ENCODE measurements at regions not wholly inside any gene's neighbourhood (a gene's known extent, or its start where the extent isn't known, plus 50 kb on each side); places are given as distances from the start of the nearest gene placed in this dataset.

GRCh38 chr1:195075973-195076372, 1532.3 kb downstream of the KCNT2 start:
- no peak for DNase-seq (ENCODE audit: low spot score)

GRCh38 chr1:195071461-195071860, 1536.8 kb downstream of the KCNT2 start:
- DNase-seq (ENCODE audit: low spot score): no peak

GRCh38 chr1:195065437-195065836, 1542.8 kb downstream of the KCNT2 start:
- DNase-seq (ENCODE audit: low spot score): no peak

- no peak for DNase-seq (ENCODE audit: low spot score)
Measured at GRCh38 chr1:195064358-195064757, 1543.9 kb downstream of the KCNT2 start.

GRCh38 chr1:195054217-195054687, 1554.0 kb downstream of the KCNT2 start:
- no peak for DNase-seq (ENCODE audit: low spot score)

- no peak for DNase-seq (ENCODE audit: low spot score)
Measured at GRCh38 chr1:195053478-195053877, 1554.8 kb downstream of the KCNT2 start.

GRCh38 chr1:195047772-195048171, 1560.5 kb downstream of the KCNT2 start:
- no peak for DNase-seq (ENCODE audit: low spot score)

- DNase-seq (ENCODE audit: low spot score): no peak
Measured at GRCh38 chr1:195045072-195045471, 1563.2 kb downstream of the KCNT2 start.

GRCh38 chr1:195030793-195031192, 1577.4 kb downstream of the KCNT2 start:
- DNase-seq (ENCODE audit: low spot score): no peak

- DNase-seq (ENCODE audit: low spot score): no peak
Measured at GRCh38 chr1:195026792-195027191, 1581.4 kb downstream of the KCNT2 start.

- no peak for DNase-seq (ENCODE audit: low spot score)
Measured at GRCh38 chr1:195019385-195019784, 1588.9 kb downstream of the KCNT2 start.

GRCh38 chr1:195012995-195013394, 1595.2 kb downstream of the KCNT2 start:
- no peak for DNase-seq (ENCODE audit: low spot score)

- DNase-seq (ENCODE audit: low spot score): no peak
Measured at GRCh38 chr1:195005338-195005737, 1602.9 kb downstream of the KCNT2 start.

- no peak for DNase-seq (ENCODE audit: low spot score)
Measured at GRCh38 chr1:194990483-194990882, 1617.8 kb downstream of the KCNT2 start.

- no peak for DNase-seq (ENCODE audit: low spot score)
Measured at GRCh38 chr1:194975913-194976312, 1632.3 kb downstream of the KCNT2 start.

GRCh38 chr1:194968916-194969315, 1639.3 kb downstream of the KCNT2 start:
- DNase-seq (ENCODE audit: low spot score): no peak

GRCh38 chr1:194959795-194960194, 1648.4 kb downstream of the KCNT2 start:
- DNase-seq (ENCODE audit: low spot score): no peak

GRCh38 chr1:194952171-194952570, 1656.1 kb downstream of the KCNT2 start:
- DNase-seq (ENCODE audit: low spot score): no peak

GRCh38 chr1:194950584-194950983, 1657.7 kb downstream of the KCNT2 start:
- no peak for DNase-seq (ENCODE audit: low spot score)

- no peak for DNase-seq (ENCODE audit: low spot score)
Measured at GRCh38 chr1:194940336-194941030, 1667.8 kb downstream of the KCNT2 start.

- DNase-seq (ENCODE audit: low spot score): no peak
Measured at GRCh38 chr1:194935864-194936263, 1672.4 kb downstream of the KCNT2 start.

GRCh38 chr1:194931166-194931565, 1677.1 kb downstream of the KCNT2 start:
- DNase-seq (ENCODE audit: low spot score): no peak

GRCh38 chr1:194930132-194930531, 1678.1 kb downstream of the KCNT2 start:
- DNase-seq (ENCODE audit: low spot score): no peak

GRCh38 chr1:194929357-194929756, 1678.9 kb downstream of the KCNT2 start:
- no peak for DNase-seq (ENCODE audit: low spot score)

All from left forelimb (tissue), 1 donor.